ENCODE measurements at regions not wholly inside any gene's neighbourhood (a gene's known extent, or its start where the extent isn't known, plus 50 kb on each side); places are given as distances from the start of the nearest gene placed in this dataset.

DNA sequence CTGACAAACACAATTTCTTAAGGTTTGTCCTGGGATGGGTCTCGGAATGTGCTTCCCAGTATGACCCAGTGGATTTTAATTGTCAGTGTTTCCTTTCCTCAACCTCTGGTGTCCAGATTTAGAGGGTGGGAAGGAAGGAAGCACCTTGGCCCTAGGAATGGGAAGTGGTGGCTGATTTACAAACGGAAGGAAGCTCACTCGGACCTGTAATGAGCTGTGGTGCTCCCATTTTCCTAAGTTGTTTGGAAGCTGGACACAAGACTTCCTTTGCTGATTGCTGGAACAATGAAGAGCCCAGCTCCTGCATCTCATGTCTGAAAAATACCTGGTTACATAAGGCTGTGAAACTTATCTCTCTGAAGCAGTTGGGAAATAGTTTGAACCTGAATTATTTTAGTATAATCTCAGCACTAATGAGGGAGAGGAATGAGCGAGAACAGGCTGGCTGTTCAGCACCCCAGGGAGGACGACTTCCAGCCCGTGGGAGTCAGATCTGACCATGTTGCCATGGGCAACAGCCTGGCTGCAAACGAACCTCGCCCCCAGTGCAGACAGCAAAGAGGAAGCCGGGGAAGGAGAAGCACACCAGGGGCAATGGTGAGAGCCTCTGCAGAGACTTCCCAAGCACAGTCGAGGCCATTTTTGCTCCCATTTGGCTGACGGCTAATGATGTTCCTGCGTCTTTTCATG lies 74.4 kb upstream of the ASB18 start:
- Histone ChIP-seq H3K4me1 (ENCODE audit: control insufficient read depth, insufficient read depth, low read length) (no peaks in the 10 kb centered on the region), H3K36me3 (ENCODE audit: control insufficient read depth, insufficient read depth, low read length) (no peaks in the 10 kb centered on the region), H3K27ac (ENCODE audit: low read length) (no peak overlapping the region), H3K9me3 (ENCODE audit: control insufficient read depth, insufficient read depth, low read length) (no peaks in the 10 kb centered on the region), H3K4me3 (ENCODE audit: low read length) (no peak overlapping the region), H3K27me3 (ENCODE audit: control insufficient read depth, insufficient read depth, low read length) (no peaks in the 10 kb centered on the region)
- Mint-ChIP-seq H3K36me3 (no peaks in the 10 kb centered on the region), H3K27me3 (ENCODE audit: low read depth in 2 of 2) (peaks cover 5 to 13% of the 10 kb centered on the region in 2 donors), H3K9me3 (no peaks in the 10 kb centered on the region), H3K4me1 (no peaks in the 10 kb centered on the region), H3K27ac (no peak overlapping the region), H3K4me3 (no peak overlapping the region)
- no peak for TF ChIP-seq CTCF (IDR thresholded peaks at IDR 0.05)
- ATAC-seq (no peak), DNase-seq (no peak)
- 30% methylated on average over 12 of the region's 12 CpGs for WGBS (ENCODE audit: insufficient coverage)
- intact Hi-C loops (cut with micrococcal nuclease): no loop called here

DNA sequence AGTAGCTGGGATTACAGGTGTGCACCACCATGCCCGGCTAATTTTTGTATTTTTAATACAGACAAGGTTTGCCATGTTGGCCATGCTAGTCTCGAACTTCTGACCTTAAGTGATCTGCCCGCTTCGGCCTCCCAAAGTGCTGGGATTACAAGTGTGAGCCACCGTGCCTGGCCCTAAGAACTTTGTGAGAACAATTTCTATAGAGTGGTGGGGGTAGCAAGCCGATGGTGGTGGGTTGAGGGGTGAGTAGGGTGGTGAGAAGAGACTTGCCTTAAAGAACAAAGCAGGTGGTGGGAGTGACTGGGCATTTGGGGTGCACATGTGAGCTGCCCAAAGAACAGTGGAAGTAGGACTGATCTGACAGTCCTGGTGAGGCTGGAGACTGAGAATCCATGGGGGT lies 76.0 kb upstream of the ASB18 start:
- Histone ChIP-seq H3K4me1 (ENCODE audit: control insufficient read depth, insufficient read depth, low read length) (no peaks in the 10 kb centered on the region), H3K4me3 (ENCODE audit: low read length) (no peak overlapping the region), H3K27ac (ENCODE audit: low read length) (no peak overlapping the region), H3K36me3 (ENCODE audit: control insufficient read depth, insufficient read depth, low read length) (no peaks in the 10 kb centered on the region), H3K9me3 (ENCODE audit: control insufficient read depth, insufficient read depth, low read length) (no peaks in the 10 kb centered on the region), H3K27me3 (ENCODE audit: control insufficient read depth, insufficient read depth, low read length) (no peaks in the 10 kb centered on the region)
- intact Hi-C loops (cut with micrococcal nuclease): no loop called here
- H3K36me3 Mint-ChIP-seq: no peaks in the 10 kb centered on the region
- no peak for ATAC-seq
- no peak for DNase-seq
- WGBS (ENCODE audit: insufficient coverage): 84% methylated on average over 6 of the region's 6 CpGs
- no peak overlapping the region for H3K27ac Mint-ChIP-seq
- H3K4me1 Mint-ChIP-seq: no peaks in the 10 kb centered on the region
- peaks cover 5 to 13% of the 10 kb centered on the region in 2 donors for H3K27me3 Mint-ChIP-seq (ENCODE audit: low read depth in 2 of 2)
- no peak for TF ChIP-seq CTCF (IDR thresholded peaks at IDR 0.05)
- H3K4me3 Mint-ChIP-seq: no peak overlapping the region
- H3K9me3 Mint-ChIP-seq: no peaks in the 10 kb centered on the region

GRCh38 chr2:236341067-236341466 lies 76.9 kb upstream of the ASB18 start:
- Mint-ChIP-seq H3K4me1 (no peaks in the 10 kb centered on the region), H3K27me3 (ENCODE audit: low read depth in 2 of 2) (peaks cover 5 to 13% of the 10 kb centered on the region in 2 donors), H3K9me3 (no peaks in the 10 kb centered on the region), H3K36me3 (no peaks in the 10 kb centered on the region), H3K27ac (no peak overlapping the region), H3K4me3 (no peak overlapping the region)
- no peak for DNase-seq
- H3K9me3 ChIP-seq (ENCODE audit: control insufficient read depth, insufficient read depth, low read length): no peaks in the 10 kb centered on the region
- WGBS (ENCODE audit: insufficient coverage): 88% methylated on average over 13 of the region's 14 CpGs
- no peak for ATAC-seq
- H3K4me1 ChIP-seq (ENCODE audit: control insufficient read depth, insufficient read depth, low read length): no peaks in the 10 kb centered on the region
- H3K4me3 ChIP-seq (ENCODE audit: low read length): no peak overlapping the region
- intact Hi-C loops (cut with micrococcal nuclease): no loop called here
- H3K36me3 ChIP-seq (ENCODE audit: control insufficient read depth, insufficient read depth, low read length): no peaks in the 10 kb centered on the region
- TF ChIP-seq CTCF (IDR thresholded peaks at IDR 0.05): no peak
- no peaks in the 10 kb centered on the region for H3K27me3 ChIP-seq (ENCODE audit: control insufficient read depth, insufficient read depth, low read length)
- H3K27ac ChIP-seq (ENCODE audit: low read length): no peak overlapping the region

DNA sequence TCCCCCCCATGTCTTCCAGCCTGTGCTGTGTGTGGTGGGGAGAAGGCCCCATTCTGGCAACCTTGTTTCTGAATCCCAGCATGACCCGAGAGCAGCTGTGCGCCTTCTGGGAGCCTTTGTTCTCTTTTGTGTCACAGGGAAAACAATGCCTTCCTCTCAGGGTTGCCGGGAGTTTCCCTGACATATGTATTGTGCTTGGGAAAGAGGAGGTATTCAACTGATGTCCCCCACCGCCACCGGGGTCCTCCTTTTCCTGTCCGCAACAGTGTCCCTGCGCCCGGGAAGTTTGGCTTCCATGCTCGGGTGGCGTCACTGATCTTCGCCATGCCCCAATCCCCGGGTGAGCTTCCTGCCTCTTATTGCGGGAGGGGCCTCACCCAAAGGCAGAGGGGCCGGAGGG lies 77.5 kb upstream of the ASB18 start:
- Histone ChIP-seq H3K4me1 (ENCODE audit: control insufficient read depth, insufficient read depth, low read length) (no peaks in the 10 kb centered on the region), H3K27me3 (ENCODE audit: control insufficient read depth, insufficient read depth, low read length) (no peaks in the 10 kb centered on the region), H3K27ac (ENCODE audit: low read length) (no peak overlapping the region), H3K36me3 (ENCODE audit: control insufficient read depth, insufficient read depth, low read length) (no peaks in the 10 kb centered on the region), H3K9me3 (ENCODE audit: control insufficient read depth, insufficient read depth, low read length) (no peaks in the 10 kb centered on the region), H3K4me3 (ENCODE audit: low read length) (no peak overlapping the region)
- 90% methylated on average over 14 of the region's 14 CpGs for WGBS (ENCODE audit: insufficient coverage)
- Mint-ChIP-seq H3K4me1 (no peaks in the 10 kb centered on the region), H3K36me3 (no peaks in the 10 kb centered on the region), H3K27ac (no peak overlapping the region), H3K4me3 (no peak overlapping the region), H3K9me3 (no peaks in the 10 kb centered on the region), H3K27me3 (ENCODE audit: low read depth in 2 of 2) (peaks cover 4 to 19% of the 10 kb centered on the region in 2 donors)
- no peak for DNase-seq
- ATAC-seq: no peak
- no peak for TF ChIP-seq CTCF (IDR thresholded peaks at IDR 0.05)
- intact Hi-C loops (cut with micrococcal nuclease): loop anchor here (2.0 kb wide), 1 partner anchor 731 kb away; no protein-coding TSS in a partner anchor
